ENCODE measurements at regions not wholly inside any gene's neighbourhood (a gene's known extent, or its start where the extent isn't known, plus 50 kb on each side); places are given as distances from the start of the nearest gene placed in this dataset.
A peak's percentile ranks its signal among the peaks of the same experiment; 100 is the strongest.
"Not testable (repeated sequence)": the region's sequence is repeated elsewhere in the genome, so short reads cannot be mapped to it uniquely, and the experiment has no call there.

DNA sequence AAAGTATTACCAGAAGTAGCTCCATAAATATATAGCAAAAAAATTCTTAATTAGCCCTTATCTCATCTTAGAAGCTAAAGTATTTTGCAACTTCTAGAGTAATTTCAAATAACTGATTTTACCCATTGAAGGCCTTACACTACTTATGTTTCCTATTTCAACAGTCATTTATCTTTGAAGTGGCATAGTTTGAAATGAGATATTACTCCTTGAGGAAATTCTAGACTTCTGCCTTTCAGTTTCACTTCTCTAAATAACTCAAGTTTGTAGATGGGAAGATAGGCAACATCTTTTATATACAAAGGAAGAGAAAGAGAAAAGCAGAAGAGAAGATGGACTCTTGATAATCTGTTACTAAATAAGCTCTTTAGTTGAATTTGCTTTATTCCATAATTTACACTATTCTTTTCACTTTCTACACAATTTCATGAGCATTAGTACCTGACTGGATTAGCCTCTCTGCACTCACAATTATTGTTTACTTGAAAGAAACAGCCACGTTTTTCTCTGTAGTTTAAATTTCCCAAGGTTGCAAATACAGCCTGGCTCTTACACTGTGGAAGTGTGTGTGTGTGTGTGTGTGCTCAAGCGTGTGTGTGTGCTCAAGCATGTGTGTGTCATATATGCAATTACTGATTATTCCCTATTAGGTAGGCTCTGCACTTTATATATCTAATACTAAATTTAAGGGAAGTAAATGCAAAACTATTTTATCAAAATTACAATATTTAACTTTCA is 60.6 kb upstream of the EMB start:
- BruUV-seq (replicated peaks), result no TSS peak
- H3K9ac ChIP-seq (ENCODE audit: low read length), result no peak overlapping the region
- H3K4me3 ChIP-seq (ENCODE audit: low read length), result no peak overlapping the region
- H3K4me1 ChIP-seq (ENCODE audit: insufficient read depth, low read length), result no peaks in the 10 kb centered on the region
- no peaks in the 10 kb centered on the region for H3K36me3 ChIP-seq (ENCODE audit: low read depth, low read length)
- intact Hi-C loops (cut with micrococcal nuclease), result no loop called here
- CTCF ChIA-PET, result no interaction called here
- no peaks in the 10 kb centered on the region for H3K9me3 ChIP-seq (ENCODE audit: low read length)
- no peaks in the 10 kb centered on the region for H4K20me1 ChIP-seq (ENCODE audit: low read length)
- H3F3A ChIP-seq (ENCODE audit: low read length, unreplicated experiment), result no peaks in the 10 kb centered on the region
- no peak for ATAC-seq
- H3K9me2 ChIP-seq (replicated peaks; ENCODE audit: low read length), result no peaks in the 10 kb centered on the region
- H3K79me2 ChIP-seq (ENCODE audit: low read length), result no peaks in the 10 kb centered on the region
- POLR2A ChIA-PET (ENCODE audit: unreplicated experiment), result no interaction called here
- DNase-seq, result no peak
- H3K27ac ChIP-seq (ENCODE audit: low read length), result no peak overlapping the region
- H3K27me3 ChIP-seq (ENCODE audit: low read length), result no peaks in the 10 kb centered on the region
- TF ChIP-seq, protein P1, sequence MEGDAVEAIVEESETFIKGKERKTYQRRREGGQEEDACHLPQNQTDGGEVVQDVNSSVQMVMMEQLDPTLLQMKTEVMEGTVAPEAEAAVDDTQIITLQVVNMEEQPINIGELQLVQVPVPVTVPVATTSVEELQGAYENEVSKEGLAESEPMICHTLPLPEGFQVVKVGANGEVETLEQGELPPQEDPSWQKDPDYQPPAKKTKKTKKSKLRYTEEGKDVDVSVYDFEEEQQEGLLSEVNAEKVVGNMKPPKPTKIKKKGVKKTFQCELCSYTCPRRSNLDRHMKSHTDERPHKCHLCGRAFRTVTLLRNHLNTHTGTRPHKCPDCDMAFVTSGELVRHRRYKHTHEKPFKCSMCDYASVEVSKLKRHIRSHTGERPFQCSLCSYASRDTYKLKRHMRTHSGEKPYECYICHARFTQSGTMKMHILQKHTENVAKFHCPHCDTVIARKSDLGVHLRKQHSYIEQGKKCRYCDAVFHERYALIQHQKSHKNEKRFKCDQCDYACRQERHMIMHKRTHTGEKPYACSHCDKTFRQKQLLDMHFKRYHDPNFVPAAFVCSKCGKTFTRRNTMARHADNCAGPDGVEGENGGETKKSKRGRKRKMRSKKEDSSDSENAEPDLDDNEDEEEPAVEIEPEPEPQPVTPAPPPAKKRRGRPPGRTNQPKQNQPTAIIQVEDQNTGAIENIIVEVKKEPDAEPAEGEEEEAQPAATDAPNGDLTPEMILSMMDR (conservative IDR thresholded peaks at IDR 0.05; ENCODE audit: low read depth, low read length), result no peak
- TF ChIP-seq EZH2phosphoT487 (IDR thresholded peaks at IDR 0.05; ENCODE audit: borderline replicate concordance, low read length) (no peak), EZH2 (IDR thresholded peaks at IDR 0.05; ENCODE audit: low read length, unreplicated experiment) (no peak)
- H3K4me2 ChIP-seq (ENCODE audit: low read length), result no peak overlapping the region
- no peak overlapping the region for H2AFZ ChIP-seq (ENCODE audit: low read length)

DNA sequence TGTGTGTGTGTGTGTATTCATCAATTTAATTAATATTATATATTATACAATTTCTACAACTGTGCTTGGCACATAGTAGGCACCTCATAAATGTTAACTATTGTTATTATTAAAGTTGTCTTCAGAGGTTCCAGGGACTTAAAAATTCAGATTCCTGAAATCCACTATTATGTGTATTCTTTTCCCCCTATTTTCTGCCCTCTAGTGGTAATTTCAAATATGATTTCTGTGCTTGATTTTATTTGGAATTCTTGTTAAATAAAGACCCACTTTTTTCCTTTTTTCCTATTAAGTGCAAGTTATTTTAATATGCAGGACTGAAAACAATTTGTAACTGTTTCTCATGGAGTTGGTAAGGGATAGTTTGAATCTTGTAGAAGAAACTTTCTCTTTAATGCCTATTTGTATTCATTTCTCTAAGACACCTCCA is 72.0 kb upstream of the EMB start:
- H3K4me1 ChIP-seq (ENCODE audit: insufficient read depth, low read length); H3K9me3 ChIP-seq (ENCODE audit: low read length); DNase-seq; intact Hi-C loops (cut with micrococcal nuclease); H3K4me2 ChIP-seq (ENCODE audit: low read length); H4K20me1 ChIP-seq (ENCODE audit: low read length); H3F3A ChIP-seq (ENCODE audit: low read length, unreplicated experiment); H2AFZ ChIP-seq (ENCODE audit: low read length); H3K4me3 ChIP-seq (ENCODE audit: low read length); ATAC-seq; H3K9me2 ChIP-seq (replicated peaks; ENCODE audit: low read length); H3K9ac ChIP-seq (ENCODE audit: low read length); BruUV-seq (replicated peaks); H3K36me3 ChIP-seq (ENCODE audit: low read depth, low read length); H3K27ac ChIP-seq (ENCODE audit: low read length); CTCF ChIA-PET; POLR2A ChIA-PET (ENCODE audit: unreplicated experiment); H3K27me3 ChIP-seq (ENCODE audit: low read length); H3K79me2 ChIP-seq (ENCODE audit: low read length): not testable (repeated sequence)
- TF ChIP-seq, protein P1 (conservative IDR thresholded peaks at IDR 0.05; ENCODE audit: low read depth, low read length), result peak; percentile 43; the same call in 1 of the 2 replicates

DNA sequence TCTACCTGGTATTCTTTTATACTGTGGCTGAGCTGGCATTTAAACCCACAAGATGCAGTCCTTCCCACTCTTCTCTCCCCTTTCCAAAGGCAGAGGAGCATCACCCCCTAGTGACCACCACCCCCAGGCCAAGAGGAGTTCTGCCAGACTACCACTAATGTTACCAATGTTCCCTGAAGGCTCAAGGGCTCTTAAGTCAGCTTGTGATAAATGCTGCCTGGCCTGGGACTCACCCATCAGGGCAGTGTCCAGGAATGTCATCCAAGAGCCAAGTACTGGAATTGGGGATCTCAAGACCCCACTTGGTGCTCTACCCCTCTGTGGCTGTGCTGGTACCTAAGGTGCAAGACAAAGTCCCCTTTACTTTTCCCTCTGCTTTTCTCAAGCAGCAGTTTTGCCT is 80.0 kb upstream of the EMB start:
- BruUV-seq (replicated peaks); intact Hi-C loops (cut with micrococcal nuclease); H3K4me2 ChIP-seq (ENCODE audit: low read length): not testable (repeated sequence)

DNA sequence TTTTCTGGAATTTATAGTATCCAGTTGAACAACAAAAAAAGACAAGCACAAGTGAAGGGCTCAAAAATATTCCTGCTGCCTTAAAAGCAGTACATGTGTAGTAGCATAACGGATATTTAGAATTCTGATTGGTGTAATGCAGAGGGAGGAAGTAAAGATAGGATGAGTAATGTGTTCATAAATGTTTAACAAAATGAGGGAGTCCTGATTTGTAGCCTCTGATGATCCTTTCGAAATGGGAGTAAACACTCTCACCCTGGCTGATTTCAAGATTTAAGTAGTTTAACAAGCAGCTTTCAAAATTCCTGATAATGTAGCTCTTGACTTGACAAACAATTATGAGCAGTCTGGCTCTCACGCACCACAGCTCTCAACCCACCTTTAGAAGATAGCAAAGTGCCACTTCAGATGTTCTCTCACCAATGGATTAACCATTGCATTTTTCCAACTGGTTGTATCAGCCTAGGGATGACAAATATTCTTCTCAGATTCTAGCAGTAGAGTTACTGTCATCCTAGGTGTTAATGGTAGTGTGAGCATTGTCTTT is 86.5 kb upstream of the EMB start:
- H4K20me1 ChIP-seq (ENCODE audit: low read length); BruUV-seq (replicated peaks); H3F3A ChIP-seq (ENCODE audit: low read length, unreplicated experiment); ATAC-seq; H3K27me3 ChIP-seq (ENCODE audit: low read length); POLR2A ChIA-PET (ENCODE audit: unreplicated experiment); H3K4me2 ChIP-seq (ENCODE audit: low read length); DNase-seq; H3K9me3 ChIP-seq (ENCODE audit: low read length); H3K4me3 ChIP-seq (ENCODE audit: low read length); H3K9ac ChIP-seq (ENCODE audit: low read length); intact Hi-C loops (cut with micrococcal nuclease); H3K27ac ChIP-seq (ENCODE audit: low read length); CTCF ChIA-PET; H3K79me2 ChIP-seq (ENCODE audit: low read length); H3K36me3 ChIP-seq (ENCODE audit: low read depth, low read length); H2AFZ ChIP-seq (ENCODE audit: low read length); H3K4me1 ChIP-seq (ENCODE audit: insufficient read depth, low read length); H3K9me2 ChIP-seq (replicated peaks; ENCODE audit: low read length): not testable (repeated sequence)

More for the DNA sequence above, 80.0 kb upstream of the EMB start:
- H3K4me3 ChIP-seq (ENCODE audit: low read length); ATAC-seq; H3F3A ChIP-seq (ENCODE audit: low read length, unreplicated experiment); POLR2A ChIA-PET (ENCODE audit: unreplicated experiment); DNase-seq; H3K4me1 ChIP-seq (ENCODE audit: insufficient read depth, low read length); CTCF ChIA-PET; H3K9ac ChIP-seq (ENCODE audit: low read length); H3K9me3 ChIP-seq (ENCODE audit: low read length); H3K9me2 ChIP-seq (replicated peaks; ENCODE audit: low read length); H2AFZ ChIP-seq (ENCODE audit: low read length); H3K79me2 ChIP-seq (ENCODE audit: low read length); H3K27me3 ChIP-seq (ENCODE audit: low read length); H3K27ac ChIP-seq (ENCODE audit: low read length); H4K20me1 ChIP-seq (ENCODE audit: low read length); H3K36me3 ChIP-seq (ENCODE audit: low read depth, low read length): not testable (repeated sequence)

Measured in PC-3 (cell line).